NT2/D1 (cell line): ENCODE measurements at regions not wholly inside any gene's neighbourhood (a gene's known extent, or its start where the extent isn't known, plus 50 kb on each side); places are given as distances from the start of the nearest gene placed in this dataset.

Experiments
- SUZ12 ChIP-seq: IDR thresholded peaks from 2 replicates; pipeline ENCODE4 v1.6.1; 2011; ENCODE audit not compliant: insufficient read length, insufficient read depth; ENCODE audit errors: extremely low read depth
- YY1 ChIP-seq: IDR thresholded peaks from 2 replicates; pipeline ENCODE4 v1.6.1; 2011; ENCODE audit not compliant: insufficient read length, insufficient read depth
- ZNF274 ChIP-seq: IDR thresholded peaks from 2 replicates; pipeline ENCODE4 v1.6.1; 2011; ENCODE audit warnings: mild to moderate bottlenecking, low read depth, low read length

- TF ChIP-seq SUZ12 (no peak), YY1 (no peak), ZNF274 (no peak)
Measured at GRCh38 chr16:80056324-80056723, 455.8 kb upstream of the MAF start.
